Activated CD4-positive, alpha-beta T cell treated with anti-CD3 and anti-CD28 coated beads for 48 hours (primary cell): ENCODE measurements at regions not wholly inside any gene's neighbourhood (a gene's known extent, or its start where the extent isn't known, plus 50 kb on each side); places are given as distances from the start of the nearest gene placed in this dataset.
A peak's percentile ranks its signal among the peaks of the same experiment; 100 is the strongest.
"Not testable (repeated sequence)": the region's sequence is repeated elsewhere in the genome, so short reads cannot be mapped to it uniquely, and the experiment has no call there.

Experiments
- DNase-seq: peaks from one replicate; pipeline ENCODE4 v3.0.0-alpha.2; 2020

GRCh38 chr9:117649126-117649525 lies 55.1 kb upstream of the TLR4 start:
- no peak for DNase-seq

DNA sequence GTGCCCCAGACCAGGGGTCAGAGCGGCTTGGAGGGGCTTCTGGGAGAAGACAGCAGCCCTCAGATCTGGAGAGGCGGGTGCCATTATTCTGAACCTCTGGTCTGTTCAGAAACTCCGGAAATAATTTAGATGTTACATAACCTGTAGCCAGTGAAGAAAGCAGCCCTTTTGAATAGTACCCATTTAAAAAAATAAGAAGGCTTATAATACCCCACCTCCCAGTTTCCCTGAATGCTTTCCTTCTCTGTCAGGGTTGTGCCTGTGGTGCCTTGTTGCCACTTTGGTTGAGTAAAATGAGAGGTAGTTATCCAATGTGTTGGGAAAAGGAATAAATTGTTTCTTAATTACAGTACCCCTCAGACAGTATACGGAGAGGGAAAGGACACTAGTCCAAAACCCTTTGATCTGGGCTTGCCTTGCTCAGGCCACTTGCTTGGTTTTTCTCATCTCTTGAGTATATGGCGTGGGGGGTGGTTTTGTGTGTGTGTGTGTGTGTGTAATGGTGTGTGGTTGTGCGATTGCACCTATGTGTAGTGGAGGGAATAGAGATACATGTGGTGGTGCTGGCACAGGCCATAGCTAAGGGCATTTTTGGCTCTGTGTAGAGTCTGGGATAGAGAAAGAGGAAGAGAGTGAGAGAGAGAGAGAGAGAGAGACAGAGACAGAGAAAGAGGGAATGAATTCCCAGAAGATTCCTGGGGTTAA lies 59.1 kb upstream of the TLR4 start:
- no peak for DNase-seq

DNA sequence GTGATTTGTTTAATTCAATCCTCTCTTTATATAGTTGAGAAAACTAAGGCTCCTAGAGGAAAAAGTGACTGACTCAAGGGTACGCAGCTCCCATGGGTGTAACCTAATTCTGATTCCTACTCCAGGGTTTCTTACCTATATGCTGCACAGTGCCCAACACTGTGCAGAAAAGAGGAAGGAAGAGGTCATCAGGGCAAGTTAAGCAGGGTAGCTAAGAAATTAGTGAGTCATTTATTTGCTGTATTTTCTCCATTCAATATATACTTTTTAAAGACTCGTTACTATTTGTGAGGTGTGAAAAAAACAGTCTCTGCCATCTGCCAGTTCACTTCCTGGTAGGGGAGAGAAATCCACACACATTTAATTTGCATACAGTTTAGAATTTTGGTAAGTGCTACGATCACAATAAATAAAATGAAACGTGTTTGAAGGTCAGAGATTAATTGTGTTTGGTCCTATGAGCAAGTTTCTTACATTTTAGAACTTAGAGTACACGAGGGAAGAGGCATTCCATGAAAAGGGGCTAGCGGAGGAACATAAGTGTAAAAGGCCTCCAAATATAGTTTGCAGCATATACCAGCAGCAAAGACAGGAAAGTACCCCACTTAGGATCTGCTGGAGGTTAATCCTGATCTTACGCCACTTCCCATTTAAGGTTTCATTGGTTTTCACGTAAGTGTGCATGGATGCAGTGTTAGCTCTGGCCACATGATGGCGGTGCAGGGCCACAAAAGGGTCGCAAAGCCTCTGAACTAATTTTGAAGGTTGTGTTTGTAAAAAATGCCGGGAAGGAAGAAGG lies 59.9 kb upstream of the TLR4 start:
- DNase-seq, result peak; percentile 70

DNA sequence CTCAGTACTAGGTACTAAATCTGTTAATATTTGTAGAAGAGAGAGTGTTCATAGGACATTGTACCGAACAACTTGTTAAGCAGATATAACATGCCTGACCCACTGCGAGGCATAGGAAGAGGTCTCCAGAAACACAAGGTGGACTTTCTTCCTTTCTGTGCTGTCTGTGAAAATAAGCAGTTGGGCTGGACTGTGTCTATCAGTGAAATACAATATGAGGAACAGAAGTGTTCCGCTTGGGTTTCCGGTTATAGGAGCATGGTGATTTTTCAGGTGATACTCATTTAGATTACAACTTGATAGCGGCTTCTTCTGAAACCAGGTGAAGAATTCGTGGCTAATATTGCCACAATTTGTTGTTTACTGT lies 60.9 kb upstream of the TLR4 start:
- no peak for DNase-seq

DNA sequence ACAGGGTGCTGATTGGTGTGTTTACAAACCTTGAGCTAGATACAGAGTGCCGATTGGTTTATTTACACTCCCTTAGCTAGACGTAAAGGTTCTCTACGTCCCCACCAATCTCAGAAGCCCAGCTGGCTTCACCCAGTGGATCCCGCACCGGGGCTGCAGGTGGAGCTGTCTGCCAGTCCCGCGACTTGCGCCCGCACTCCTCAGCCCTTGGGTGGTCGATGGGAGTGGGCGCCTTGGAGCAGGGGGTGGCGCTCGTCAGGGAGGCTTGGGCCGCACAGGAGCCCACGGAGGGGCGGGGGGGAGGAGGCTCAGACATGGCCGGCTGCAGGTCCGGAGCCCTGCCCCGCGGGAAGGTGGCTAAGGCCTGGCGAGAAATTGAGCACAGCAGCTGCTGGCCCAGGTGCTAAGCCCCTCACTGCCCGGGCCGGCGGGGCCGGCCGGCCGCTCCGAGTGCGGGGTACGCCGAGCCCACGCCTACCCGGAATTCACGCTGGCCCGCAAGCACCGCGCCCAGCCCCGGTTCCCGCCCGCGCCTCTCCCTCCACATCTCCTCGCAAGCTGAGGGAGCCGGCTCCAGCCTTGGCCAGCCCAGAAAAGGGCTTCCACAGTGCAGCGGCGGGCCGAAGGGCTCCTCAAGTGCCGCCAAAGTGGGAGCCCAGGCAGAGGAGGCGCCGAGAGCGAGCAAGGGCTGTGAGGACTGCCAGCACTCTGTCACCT lies 61.5 kb upstream of the TLR4 start:
- DNase-seq, result not testable (repeated sequence)

- DNase-seq, result no peak
Observed at GRCh38 chr9:117636681-117637080, 67.5 kb upstream of the TLR4 start.

DNA sequence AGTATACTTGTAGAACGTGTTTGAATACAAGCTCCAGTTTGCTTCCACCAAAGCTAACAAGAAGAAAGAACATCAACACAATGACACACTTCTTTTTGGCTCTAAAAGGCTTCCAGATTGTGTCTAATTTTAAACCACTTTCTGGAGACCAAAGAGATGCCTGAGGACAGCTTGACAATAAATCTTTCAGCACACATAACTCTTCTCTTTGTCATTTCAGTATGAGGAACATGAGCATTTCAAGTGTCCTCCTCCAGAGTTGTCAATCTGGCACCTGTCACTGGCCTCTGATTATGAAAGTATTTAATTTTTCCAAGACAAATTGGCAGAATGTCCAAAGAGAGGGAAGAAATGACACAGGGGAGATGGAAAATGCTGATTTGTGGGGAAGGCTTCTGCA lies 79.0 kb upstream of the TLR4 start:
- no peak for DNase-seq

GRCh38 chr9:117624106-117624505 lies 80.1 kb upstream of the TLR4 start:
- no peak for DNase-seq

DNA sequence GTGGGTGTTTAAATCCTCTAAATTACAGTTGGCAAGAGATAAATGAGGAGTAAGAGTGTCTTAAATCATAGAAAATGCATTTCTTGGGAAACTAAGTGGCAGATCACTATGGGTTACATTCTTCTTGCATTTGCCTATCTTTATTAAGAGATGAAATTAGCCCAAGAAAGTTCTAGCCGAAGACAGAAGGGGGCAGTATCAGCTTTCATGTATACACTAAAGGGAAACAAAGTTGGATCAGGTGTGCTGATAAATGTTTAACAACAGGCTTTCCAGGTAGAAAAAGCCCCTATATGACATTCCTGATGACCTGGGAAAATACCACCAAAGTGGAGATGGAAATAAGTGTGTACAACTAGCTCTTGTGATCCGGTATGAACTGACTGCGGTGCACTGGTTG lies 81.9 kb upstream of the TLR4 start:
- no peak for DNase-seq

- no peak for DNase-seq
Observed at GRCh38 chr9:117616431-117616831, 87.8 kb upstream of the TLR4 start.

- no peak for DNase-seq
Observed at GRCh38 chr9:117612317-117612716, 91.9 kb upstream of the TLR4 start.

- DNase-seq, result no peak
Observed at GRCh38 chr9:117597977-117598376, 106.2 kb upstream of the TLR4 start.

- no peak for DNase-seq
Observed at GRCh38 chr9:117596678-117597077, 107.5 kb upstream of the TLR4 start.

DNA sequence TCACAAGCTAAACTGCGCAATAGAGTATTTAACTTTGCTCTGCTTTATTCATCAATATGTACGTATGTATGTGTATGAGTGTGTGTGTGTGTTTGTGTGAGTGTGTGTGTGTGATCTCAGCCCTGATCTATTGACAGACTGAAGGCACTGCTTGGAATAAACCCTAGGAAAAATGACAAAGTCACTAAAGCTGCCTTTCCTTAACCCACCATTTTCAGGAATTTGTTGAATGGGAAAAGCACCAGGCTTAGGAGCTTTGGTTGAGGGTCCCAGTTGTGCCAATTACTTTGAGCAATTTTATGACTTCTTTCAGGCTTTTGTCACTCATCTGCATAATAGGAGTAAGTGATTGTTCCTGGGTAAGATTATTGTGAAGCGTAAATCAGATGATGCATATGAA lies 108.6 kb upstream of the TLR4 start:
- no peak for DNase-seq

GRCh38 chr9:117587263-117587662 lies 116.9 kb upstream of the TLR4 start:
- no peak for DNase-seq

DNA sequence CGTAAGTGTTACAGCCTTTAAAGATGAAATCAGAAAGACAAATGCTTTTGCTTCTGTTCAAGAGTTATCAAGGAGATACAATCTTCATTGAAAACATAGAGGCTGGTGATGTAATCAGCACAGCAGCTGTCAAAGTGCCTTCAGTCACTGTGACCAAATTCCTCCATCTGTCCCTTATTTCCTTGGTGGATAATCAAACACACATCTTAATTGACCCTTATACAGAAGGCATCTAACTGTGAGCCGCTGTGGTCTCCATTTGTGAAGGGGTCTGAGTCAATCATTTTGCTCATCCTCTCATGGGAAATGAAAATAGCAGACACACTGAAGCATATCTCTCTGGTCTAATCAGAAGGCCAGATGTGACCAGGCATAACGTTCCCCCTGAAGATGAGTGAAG lies 130.1 kb upstream of the TLR4 start:
- DNase-seq, result no peak

DNA sequence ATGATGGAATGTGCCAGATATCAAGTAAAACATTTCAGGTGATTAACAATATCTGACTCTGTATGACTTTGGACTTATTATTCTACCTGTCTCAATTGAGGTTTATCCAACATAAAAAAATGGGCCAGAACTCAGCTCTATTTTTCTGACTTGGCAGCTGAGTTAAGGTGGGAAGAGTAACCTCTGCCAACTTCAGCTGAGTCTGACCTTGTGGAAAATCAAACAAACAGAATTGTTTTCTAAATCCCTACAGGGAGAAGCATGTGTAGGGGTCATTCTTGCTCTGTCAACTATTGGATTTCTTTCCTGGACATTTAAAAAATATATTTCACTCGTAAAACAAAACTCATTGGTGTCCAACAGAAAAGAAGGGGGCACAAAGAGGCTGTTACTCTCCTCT lies 139.4 kb upstream of the TLR4 start:
- no peak for DNase-seq

DNA sequence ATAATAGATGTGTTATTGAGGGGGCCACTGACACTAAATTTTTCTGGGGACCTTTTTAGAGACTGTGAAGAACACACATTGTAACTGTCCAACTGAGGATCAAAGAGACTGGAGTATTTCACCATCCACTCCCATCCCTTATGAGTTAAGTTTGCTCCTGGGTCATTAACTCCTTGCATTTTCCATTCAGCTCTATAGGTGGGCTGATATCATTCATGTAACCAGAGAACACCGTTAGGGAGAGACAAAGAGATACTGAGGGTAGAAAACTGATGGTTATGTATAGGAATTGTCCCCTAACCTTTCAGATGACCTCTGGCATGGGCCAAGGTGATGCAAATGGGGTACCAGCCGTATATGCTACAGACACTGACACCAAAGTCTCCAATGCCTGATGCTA lies 142.4 kb upstream of the TLR4 start:
- no peak for DNase-seq

DNA sequence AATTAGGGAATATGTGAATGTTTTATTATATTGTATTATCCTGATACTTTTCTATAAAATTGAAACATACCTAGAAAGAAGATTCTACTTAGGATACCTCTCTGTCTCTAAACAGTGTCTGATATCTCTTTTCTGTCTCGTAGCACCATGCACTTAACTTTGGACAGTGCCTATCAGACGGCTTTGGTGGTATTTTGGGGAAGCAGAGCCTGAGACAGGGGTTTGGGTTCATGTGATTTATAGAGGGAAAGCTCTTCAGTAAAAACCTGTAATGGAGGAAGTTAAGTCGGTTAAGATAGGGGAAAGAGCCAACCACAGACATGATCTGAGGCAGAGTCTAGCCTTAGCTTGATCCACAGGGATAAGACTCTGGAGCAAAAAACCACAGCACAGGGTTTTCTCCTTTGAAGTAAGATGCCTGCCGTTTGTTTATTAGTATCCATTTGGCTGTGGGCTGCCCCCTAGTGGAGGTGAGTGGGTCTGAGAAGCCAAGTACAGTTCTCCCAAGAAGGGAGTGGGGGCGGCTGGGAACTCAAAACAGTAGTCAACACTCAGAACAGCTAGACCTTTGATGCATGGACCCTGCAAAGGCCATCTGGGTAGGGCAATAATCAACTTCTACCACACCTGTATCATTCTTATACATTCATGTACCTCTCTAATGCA lies 141.2 kb upstream of the ASTN2 start:
- peak; percentile 64 for DNase-seq

DNA sequence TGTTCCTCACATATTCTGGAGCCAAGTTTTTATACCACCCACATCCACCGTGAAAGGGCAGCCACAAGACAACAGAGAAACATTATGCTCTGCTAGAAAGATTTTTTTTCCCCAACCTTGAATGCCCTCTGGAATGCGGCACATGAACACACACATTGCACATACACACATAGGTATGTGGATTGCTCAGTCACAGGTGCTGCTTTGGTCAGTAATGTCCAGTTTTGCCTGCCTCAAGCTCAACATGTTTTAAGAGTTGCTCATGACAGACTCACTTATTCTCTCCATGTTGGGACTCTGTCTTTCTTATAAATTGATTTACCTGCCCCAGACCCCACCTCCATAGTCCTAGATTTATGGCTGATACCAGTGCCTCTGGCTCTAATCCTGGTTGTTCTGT lies 138.0 kb upstream of the ASTN2 start:
- DNase-seq, result no peak

DNA sequence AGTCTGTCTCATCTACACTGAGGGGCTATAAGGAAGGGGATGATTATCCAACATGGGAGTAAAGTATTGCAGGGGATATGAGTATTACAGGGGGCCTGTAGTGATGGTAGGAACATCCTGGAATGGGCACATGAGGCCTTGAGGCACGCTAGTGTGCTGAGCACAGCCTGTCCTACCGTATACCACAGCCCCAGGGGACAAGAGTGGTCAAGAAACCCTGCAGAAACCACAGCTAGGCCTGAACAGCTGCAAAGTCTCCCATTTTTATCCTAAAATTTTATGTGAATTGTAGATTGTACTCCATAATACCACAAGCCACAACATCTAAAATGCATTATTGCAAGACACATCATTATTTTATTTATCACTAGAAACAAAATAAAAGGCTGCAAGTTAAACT lies 136.3 kb upstream of the ASTN2 start:
- no peak for DNase-seq

DNA sequence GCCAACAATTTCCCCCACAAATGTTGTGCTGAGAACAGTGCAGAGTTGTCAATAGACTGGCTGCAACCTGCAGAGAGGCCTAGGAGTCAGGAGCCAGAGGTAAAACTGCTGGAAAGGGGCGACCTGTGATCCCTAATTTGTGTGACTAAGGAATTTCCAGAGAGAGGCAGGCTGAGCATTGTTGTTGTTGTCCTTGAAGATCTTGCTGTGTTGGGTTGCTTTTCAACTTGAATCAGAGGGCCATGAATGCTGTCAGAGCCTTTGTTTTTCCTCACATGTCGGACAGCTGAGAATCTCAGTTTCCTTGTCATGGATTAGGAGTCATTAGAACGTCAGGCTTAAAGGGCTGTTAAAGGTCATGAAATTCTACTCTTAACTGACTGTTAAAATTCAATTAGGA lies 134.6 kb upstream of the ASTN2 start:
- no peak for DNase-seq

DNA sequence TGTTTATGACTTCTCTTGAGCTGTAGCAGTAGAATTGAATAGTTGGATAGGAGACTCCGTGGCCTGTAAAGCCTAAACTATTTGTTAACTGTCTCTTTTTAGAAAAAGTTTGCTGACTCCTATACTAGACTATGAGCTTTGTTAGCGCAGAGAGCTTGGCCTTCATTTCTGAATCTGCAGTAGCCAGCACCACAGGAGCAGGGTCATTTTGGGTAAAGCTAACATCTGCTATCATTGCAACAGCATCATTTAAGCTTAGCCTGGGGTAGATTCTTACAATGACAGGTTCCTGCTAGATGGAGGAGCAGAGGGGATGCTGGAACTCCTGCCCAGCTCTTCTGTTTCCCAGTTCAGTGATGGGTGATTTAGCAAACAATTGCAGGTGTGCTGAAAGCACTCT lies 133.7 kb upstream of the ASTN2 start:
- DNase-seq, result no peak

- no peak for DNase-seq
Observed at GRCh38 chr9:117547904-117548303, 133.0 kb upstream of the ASTN2 start.
